H9 (cell line): ENCODE measurements at regions not wholly inside any gene's neighbourhood (a gene's known extent, or its start where the extent isn't known, plus 50 kb on each side); places are given as distances from the start of the nearest gene placed in this dataset.

ENCODE experiments used
- DNase-seq: peaks from one replicate; pipeline ENCODE4 v3.0.0-alpha.2; 2017
- H2AFZ ChIP-seq: one replicate; pipeline ENCODE4 v1.6.1; 2013; ENCODE audit warnings: mild to moderate bottlenecking, low read length, control low read depth, moderate library complexity
- H2AK5ac ChIP-seq: 2 replicates; pipeline ENCODE4 v1.6.1; 2013; ENCODE audit warnings: low read length, control low read depth, mixed read lengths; ENCODE audit not compliant: insufficient read length
- H2BK120ac ChIP-seq: one replicate; pipeline ENCODE4 v1.6.1; 2013; ENCODE audit warnings: low read depth, mild to moderate bottlenecking, low read length, control low read depth, inconsistent platforms; ENCODE audit not compliant: poor library complexity, severe bottlenecking
- H2BK12ac ChIP-seq: 2 replicates; pipeline ENCODE4 v1.6.1; 2013; ENCODE audit warnings: low read length, control low read depth, mixed read lengths, low read depth; ENCODE audit not compliant: insufficient read length
- H2BK15ac ChIP-seq: 2 replicates; pipeline ENCODE4 v1.6.1; 2013; ENCODE audit warnings: low read depth, low read length, control low read depth
- H2BK20ac ChIP-seq: one replicate; pipeline ENCODE4 v1.6.1; 2013; ENCODE audit warnings: low read depth, mild to moderate bottlenecking, low read length, control low read depth, inconsistent platforms; ENCODE audit not compliant: poor library complexity, severe bottlenecking
- H2BK5ac ChIP-seq: 2 replicates; pipeline ENCODE4 v1.6.1; 2013; ENCODE audit warnings: low read length, control low read depth, mixed read lengths; ENCODE audit not compliant: insufficient read length
- H3K14ac ChIP-seq: 2 replicates; pipeline ENCODE4 v1.6.1; 2013; ENCODE audit warnings: low read length, control low read depth; ENCODE audit not compliant: insufficient read depth
- H3K18ac ChIP-seq: 2 replicates; pipeline ENCODE4 v1.6.1; 2013; ENCODE audit warnings: low read depth, mild to moderate bottlenecking, mixed read lengths, low read length, control low read depth; ENCODE audit not compliant: insufficient read length
- H3K23ac ChIP-seq: 2 replicates; pipeline ENCODE4 v1.6.1; 2013; ENCODE audit warnings: low read length, control low read depth, mixed read lengths, low read depth; ENCODE audit not compliant: insufficient read length
- H3K23me2 ChIP-seq: 2 replicates; pipeline ENCODE4 v1.6.1; 2013; ENCODE audit warnings: low read depth, mild to moderate bottlenecking, mixed read lengths, low read length, control low read depth; ENCODE audit not compliant: insufficient read length, poor library complexity, severe bottlenecking
- H3K27ac ChIP-seq: 2 replicates; pipeline ENCODE4 v1.5.1; 2013; ENCODE audit warnings: low read length, control low read depth, mixed read lengths, low read depth; ENCODE audit not compliant: insufficient read length
- H3K27me3 ChIP-seq: 2 replicates; pipeline ENCODE4 v1.6.1; 2013; ENCODE audit warnings: low read length, control low read depth, inconsistent platforms; ENCODE audit not compliant: insufficient read depth
- H3K4ac ChIP-seq: 2 replicates; pipeline ENCODE4 v1.6.1; 2013; ENCODE audit warnings: low read depth, mild to moderate bottlenecking, control low read depth, inconsistent platforms, low read length, moderate library complexity
- H3K4me1 ChIP-seq: 2 replicates; pipeline ENCODE4 v1.6.1; 2013; ENCODE audit warnings: low read length, control low read depth, inconsistent platforms; ENCODE audit not compliant: insufficient read depth
- H3K4me2 ChIP-seq: 2 replicates; pipeline ENCODE4 v1.6.1; 2013; ENCODE audit warnings: low read length, control low read depth, mixed read lengths; ENCODE audit not compliant: insufficient read length, insufficient read depth
- H3K56ac ChIP-seq: 2 replicates; pipeline ENCODE4 v1.6.1; 2013; ENCODE audit warnings: low read depth, mild to moderate bottlenecking, mixed read lengths, low read length, control low read depth; ENCODE audit not compliant: insufficient read length
- H3K79me1 ChIP-seq: 2 replicates; pipeline ENCODE4 v1.6.1; 2013; ENCODE audit warnings: low read depth, mild to moderate bottlenecking, moderate library complexity, low read length, control low read depth, inconsistent platforms; ENCODE audit not compliant: insufficient read depth, poor library complexity, severe bottlenecking
- H3K79me2 ChIP-seq: 2 replicates; pipeline ENCODE4 v1.6.1; 2013; ENCODE audit warnings: low read length, control low read depth, inconsistent platforms; ENCODE audit not compliant: insufficient read depth
- H3K9ac ChIP-seq: 2 replicates; pipeline ENCODE4 v1.6.1; 2013; ENCODE audit warnings: low read length, control low read depth, mixed read lengths; ENCODE audit not compliant: insufficient read length; ENCODE audit errors: extremely low read depth
- H3K9me3 ChIP-seq: one replicate; pipeline ENCODE4 v1.6.1; 2013; ENCODE audit warnings: low read depth, low read length, inconsistent platforms; ENCODE audit not compliant: control insufficient read depth
- H3T11ph ChIP-seq: one replicate; pipeline ENCODE4 v1.6.1; 2013; ENCODE audit warnings: mild to moderate bottlenecking, low read length, control low read depth, inconsistent platforms
- H4K20me1 ChIP-seq: one replicate; pipeline ENCODE4 v1.6.1; 2013; ENCODE audit not compliant: control insufficient read depth, insufficient read length, insufficient read depth
- H4K5ac ChIP-seq: 2 replicates; pipeline ENCODE4 v1.6.1; 2013; ENCODE audit warnings: low read depth, mild to moderate bottlenecking, mixed read lengths, low read length, control low read depth; ENCODE audit not compliant: insufficient read length
- H4K8ac ChIP-seq: replicated peaks from 2 replicates; pipeline ENCODE4 v1.6.1; 2013; ENCODE audit warnings: low read length, control low read depth, mixed read lengths, low read depth; ENCODE audit not compliant: insufficient read length
- H4K91ac ChIP-seq: 2 replicates; pipeline ENCODE4 v1.6.1; 2013; ENCODE audit warnings: low read depth, mild to moderate bottlenecking, moderate library complexity, mixed read lengths, low read length, control low read depth; ENCODE audit not compliant: insufficient read length
- H3K27ac Mint-ChIP-seq, 3 experiments: 2 replicates in 2 of 3; 3 replicates in 1 of 3; pipeline ENCODE4 v1.8.0; 2020 to 2021; ENCODE audit warnings: mixed read lengths in 3 of 3, mild to moderate bottlenecking in 1 of 3, moderate library complexity in 1 of 3
- H3K27me3 Mint-ChIP-seq: 2 replicates; pipeline ENCODE4 v1.8.0; 2021; ENCODE audit warnings: low read depth, mild to moderate bottlenecking, moderate library complexity, mixed read lengths
- H3K36me3 Mint-ChIP-seq, 3 experiments: 2 replicates in 2 of 3; 3 replicates in 1 of 3; pipeline ENCODE4 v1.8.0; 2020 to 2021; ENCODE audit warnings: low read depth in 3 of 3, mixed read lengths in 3 of 3; ENCODE audit not compliant: insufficient read depth in 1 of 3
- H3K4me1 Mint-ChIP-seq, 2 experiments: 2 replicates each; pipeline ENCODE4 v1.8.0; 2020; ENCODE audit warnings: mixed read lengths in 2 of 2
- H3K4me3 Mint-ChIP-seq, 2 experiments: 2 replicates in 1 of 2; 3 replicates in 1 of 2; pipeline ENCODE4 v1.8.0; 2020 to 2021; ENCODE audit warnings: mild to moderate bottlenecking in 2 of 2, mixed read lengths in 2 of 2, moderate library complexity in 1 of 2
- H3K9me3 Mint-ChIP-seq, 2 experiments: 2 replicates in 1 of 2; 3 replicates in 1 of 2; pipeline ENCODE4 v1.8.0; 2020; ENCODE audit warnings: mild to moderate bottlenecking in 2 of 2, mixed read lengths in 2 of 2, moderate library complexity in 1 of 2
- WGBS: extraction: QIAGEN DNeasy Blood & Tissue Kit; methylation state at CpG from one replicate; pipeline ENCODE4 v1.1.7; 2013; ENCODE audit warnings: missing lambda C conversion rate, low lambda C conversion rate, mixed read lengths; ENCODE audit not compliant: insufficient read length; ENCODE audit errors: extremely low coverage; 5-methylcytosine and 5-hydroxymethylcytosine counted together
- TF ChIP-seq, protein P1 (sequence below): fragments of 200-600 bp; sonication (generic); conservative IDR thresholded peaks from 3 replicates; pipeline ENCODE4 v1.8.0; 2021; ENCODE audit warnings: antibody characterized with exemption, mild to moderate bottlenecking

- no peaks in the 10 kb centered on the region for H3K9me3 ChIP-seq
- Mint-ChIP-seq H3K27ac (no peak overlapping the region), H3K4me1 (no peaks in the 10 kb centered on the region), H3K36me3 (no peaks in the 10 kb centered on the region), H3K9me3 (0 out of 5 replicates have a peak, but pooled peaks cover 0 to 2% of the 10 kb centered on the region in 2 experiments), H3K27me3 (no peaks in the 10 kb centered on the region; the same call in 1 of the 2 replicates), H3K4me3 (no peak overlapping the region)
- whole genome bisulfite sequencing: no CpG with 5 or more reads among the region's 2 CpGs
- no peak overlapping the region for H2BK15ac ChIP-seq
- no peaks in the 10 kb centered on the region; the same call in 1 of the 2 replicates for H3K27me3 ChIP-seq
- H3K27ac ChIP-seq: no peak overlapping the region
- TF ChIP-seq, protein P1, sequence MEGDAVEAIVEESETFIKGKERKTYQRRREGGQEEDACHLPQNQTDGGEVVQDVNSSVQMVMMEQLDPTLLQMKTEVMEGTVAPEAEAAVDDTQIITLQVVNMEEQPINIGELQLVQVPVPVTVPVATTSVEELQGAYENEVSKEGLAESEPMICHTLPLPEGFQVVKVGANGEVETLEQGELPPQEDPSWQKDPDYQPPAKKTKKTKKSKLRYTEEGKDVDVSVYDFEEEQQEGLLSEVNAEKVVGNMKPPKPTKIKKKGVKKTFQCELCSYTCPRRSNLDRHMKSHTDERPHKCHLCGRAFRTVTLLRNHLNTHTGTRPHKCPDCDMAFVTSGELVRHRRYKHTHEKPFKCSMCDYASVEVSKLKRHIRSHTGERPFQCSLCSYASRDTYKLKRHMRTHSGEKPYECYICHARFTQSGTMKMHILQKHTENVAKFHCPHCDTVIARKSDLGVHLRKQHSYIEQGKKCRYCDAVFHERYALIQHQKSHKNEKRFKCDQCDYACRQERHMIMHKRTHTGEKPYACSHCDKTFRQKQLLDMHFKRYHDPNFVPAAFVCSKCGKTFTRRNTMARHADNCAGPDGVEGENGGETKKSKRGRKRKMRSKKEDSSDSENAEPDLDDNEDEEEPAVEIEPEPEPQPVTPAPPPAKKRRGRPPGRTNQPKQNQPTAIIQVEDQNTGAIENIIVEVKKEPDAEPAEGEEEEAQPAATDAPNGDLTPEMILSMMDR: no peak
- no peak overlapping the region for H3K4ac ChIP-seq
- no peak overlapping the region for H3K23ac ChIP-seq
- H2AK5ac ChIP-seq: no peak overlapping the region
- no peak overlapping the region for H3K4me2 ChIP-seq
- H3K9ac ChIP-seq: no peak overlapping the region
- no peak overlapping the region for H4K91ac ChIP-seq
- no peak overlapping the region for H2BK12ac ChIP-seq
- H4K20me1 ChIP-seq: no peaks in the 10 kb centered on the region
- no peak overlapping the region for H2AFZ ChIP-seq
- DNase-seq: no peak
- no peak overlapping the region for H2BK20ac ChIP-seq
- no peak overlapping the region for H4K8ac ChIP-seq
- H2BK120ac ChIP-seq: no peak overlapping the region
- H3K18ac ChIP-seq: no peak overlapping the region
- no peaks in the 10 kb centered on the region for H3K23me2 ChIP-seq
- H2BK5ac ChIP-seq: no peak overlapping the region
- no peak overlapping the region for H3K14ac ChIP-seq
- no peak overlapping the region for H3T11ph ChIP-seq
- H3K79me2 ChIP-seq: no peaks in the 10 kb centered on the region
- H3K79me1 ChIP-seq: no peaks in the 10 kb centered on the region
- no peak overlapping the region for H4K5ac ChIP-seq
- no peaks in the 10 kb centered on the region for H3K4me1 ChIP-seq
- H3K56ac ChIP-seq: no peak overlapping the region
Observed at GRCh38 chr12:58009405-58010195, 68.2 kb downstream of the ATP23 start.
